Stimulated activated CD4-positive, alpha-beta T cell treated with anti-CD3 and anti-CD28 coated beads, TNF-alpha, amount 100 ng/mL, for 48 hours (primary cell): ENCODE measurements at regions not wholly inside any gene's neighbourhood (a gene's known extent, or its start where the extent isn't known, plus 50 kb on each side); places are given as distances from the start of the nearest gene placed in this dataset.
"Not testable (repeated sequence)": the region's sequence is repeated elsewhere in the genome, so short reads cannot be mapped to it uniquely, and the experiment has no call there.

Experiments
- DNase-seq, 3 donors: peaks; one replicate each; pipeline ENCODE4 v3.0.0-alpha.2; 2020; ENCODE audit warnings: low read depth in 3 of 3

- DNase-seq = no peak
Measured at GRCh38 chr11:129637473-129637872, 178.2 kb upstream of the TMEM45B start.

- DNase-seq = no peak
Measured at GRCh38 chr11:129637983-129638776, 177.5 kb upstream of the TMEM45B start.

DNA sequence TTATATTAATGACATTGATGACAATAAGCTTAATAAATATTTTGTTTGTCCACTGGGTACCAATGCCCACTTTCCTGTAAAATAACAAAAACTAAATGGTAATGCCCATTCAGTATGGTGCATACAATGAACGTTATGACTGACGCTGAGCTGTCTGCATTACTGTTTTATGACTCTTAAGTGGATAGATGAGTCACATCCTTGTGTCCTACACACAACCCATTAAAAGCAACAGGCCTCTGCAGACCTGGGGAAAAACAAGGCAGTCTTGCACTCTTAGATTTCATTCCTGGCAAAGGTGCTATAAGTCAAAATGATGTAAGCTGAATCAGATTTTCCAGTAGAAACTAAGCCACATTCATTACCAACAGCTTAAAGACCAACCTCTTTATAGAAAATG lies 176.3 kb upstream of the TMEM45B start:
- DNase-seq = peak in 2 of 3 donors; percentile 25 to 53

GRCh38 chr11:129640671-129641070 lies 175.0 kb upstream of the TMEM45B start:
- DNase-seq = no peak

DNA sequence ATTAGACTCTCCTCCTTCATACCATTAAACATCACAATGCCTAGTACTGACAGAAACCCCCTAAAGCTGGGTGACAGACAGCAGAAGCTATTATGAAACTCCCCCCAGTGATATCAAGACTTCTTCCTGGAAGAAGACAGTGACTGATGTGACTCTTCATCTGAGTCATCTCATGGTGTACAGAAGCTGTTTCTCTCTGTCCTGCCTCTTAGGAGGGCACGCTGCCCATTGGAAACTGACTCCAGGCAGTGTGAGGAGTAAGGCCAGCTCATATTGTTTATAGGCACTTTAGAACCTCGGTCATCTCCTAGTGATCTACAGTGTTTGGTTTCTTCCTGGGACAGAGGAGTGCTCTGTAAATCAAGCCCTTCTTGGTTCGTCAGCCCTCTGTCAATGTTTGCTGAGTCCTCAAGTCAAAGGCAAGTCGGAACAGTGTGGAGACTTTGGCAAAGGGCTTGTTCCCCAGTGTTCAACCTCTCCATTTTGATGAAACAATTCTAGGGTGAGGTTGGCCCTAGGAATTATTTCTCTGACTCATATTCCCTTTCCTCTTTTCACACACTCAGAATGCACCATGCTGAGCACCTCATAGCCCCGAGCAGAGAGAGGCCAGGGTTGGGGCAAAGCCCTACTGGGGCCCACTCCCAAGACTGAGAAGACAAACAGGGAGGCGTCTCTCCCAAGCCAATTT lies 172.5 kb upstream of the TMEM45B start:
- peak in 2 of 3 donors; percentile 12 to 28 for DNase-seq

GRCh38 chr11:129644326-129644725 lies 171.3 kb upstream of the TMEM45B start:
- no peak for DNase-seq

DNA sequence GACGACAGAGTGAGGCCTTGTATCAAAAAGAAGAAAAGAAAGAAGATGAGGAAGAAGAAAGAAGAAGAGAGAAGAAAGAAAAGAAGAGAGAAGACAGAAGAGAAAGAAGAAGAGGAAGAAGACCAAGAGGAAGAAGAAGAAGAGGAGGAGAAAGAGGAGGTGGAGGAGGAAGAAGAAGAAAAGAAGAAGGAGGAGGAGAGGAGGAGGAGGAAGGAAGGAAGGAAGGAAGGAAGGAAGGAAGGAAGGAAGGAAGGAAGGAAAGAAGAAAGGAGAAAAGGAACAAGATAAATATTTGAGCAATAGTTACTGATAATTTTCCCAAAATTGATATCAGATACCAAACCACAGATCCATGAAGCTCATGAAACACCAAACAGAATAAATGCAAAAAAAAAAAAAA lies 169.7 kb upstream of the TMEM45B start:
- no peak for DNase-seq

GRCh38 chr11:129650044-129650443 lies 165.6 kb upstream of the TMEM45B start:
- not testable (repeated sequence) for DNase-seq

DNA sequence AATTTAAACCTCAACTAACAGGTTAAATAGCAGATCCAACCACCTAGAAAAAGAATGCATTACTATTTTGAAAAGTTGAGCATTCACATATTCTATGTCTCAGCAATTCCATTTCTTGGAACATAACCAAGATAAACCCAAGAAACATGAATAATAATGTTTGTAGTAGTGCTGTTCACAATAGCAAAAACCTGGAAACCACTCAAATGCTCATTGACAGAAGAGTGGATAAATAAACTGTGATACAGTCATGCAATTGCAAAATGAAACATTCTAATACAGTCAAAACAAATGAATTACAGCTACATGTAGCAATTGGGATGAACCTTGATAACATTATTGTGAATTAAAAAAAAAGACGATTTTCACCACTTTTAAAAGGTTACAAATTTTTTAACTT lies 162.8 kb upstream of the TMEM45B start:
- no peak for DNase-seq

DNA sequence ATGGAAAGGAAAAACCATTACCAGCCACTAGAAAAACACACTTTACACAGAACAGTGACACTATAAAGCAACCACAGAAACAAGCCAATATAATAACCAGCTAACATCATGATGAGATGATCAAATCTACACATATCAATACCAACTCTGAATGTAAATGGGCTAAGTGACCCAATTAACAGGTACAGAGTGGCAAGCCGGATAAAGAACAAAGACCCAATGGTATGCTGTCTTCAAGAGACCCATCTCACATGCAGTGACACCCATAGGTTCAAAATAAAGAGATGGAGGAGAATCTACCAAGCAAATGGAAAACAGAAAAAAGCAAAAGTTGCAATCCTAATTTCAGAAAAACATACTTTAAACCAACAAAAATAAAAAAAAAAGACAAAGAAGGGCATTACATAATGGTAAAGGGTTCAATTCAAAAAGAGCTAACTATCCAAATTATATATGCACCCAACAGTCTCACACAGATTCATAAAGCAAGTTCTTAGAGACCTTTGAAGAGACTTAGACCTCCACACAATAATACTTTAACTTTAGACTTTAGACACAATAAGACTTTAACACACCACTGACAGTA lies 160.3 kb upstream of the TMEM45B start:
- no peak for DNase-seq

DNA sequence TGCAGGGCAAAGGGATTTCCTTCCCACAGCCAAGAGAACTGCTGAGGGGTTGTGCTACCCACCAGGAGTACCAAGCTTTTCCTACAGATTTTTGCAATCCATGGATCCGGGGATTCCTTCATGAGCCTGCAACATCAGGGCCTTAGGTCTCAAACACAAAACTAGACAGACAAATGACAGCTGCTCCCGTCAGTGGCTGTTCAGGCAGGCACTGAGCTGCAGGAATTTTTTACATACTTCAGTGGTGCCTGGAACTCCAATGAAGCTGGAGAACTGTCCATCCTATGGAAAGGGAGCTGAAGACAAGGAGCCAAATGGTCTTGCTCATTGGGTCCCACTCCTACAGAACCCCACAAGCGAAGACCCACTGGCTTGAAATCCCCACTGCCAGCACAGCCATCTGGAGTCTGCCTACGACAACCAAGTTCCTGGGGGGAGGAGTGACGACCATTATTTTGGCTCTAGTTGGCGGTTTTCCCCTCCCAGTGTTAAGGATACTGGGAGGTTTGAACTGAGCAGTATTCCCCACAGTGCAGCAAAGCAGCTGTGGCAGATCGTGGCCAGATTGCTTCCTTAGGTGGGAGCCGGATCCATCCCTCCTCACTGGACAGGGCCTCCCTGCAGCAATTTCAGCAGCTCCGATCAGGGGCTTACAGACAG lies 157.7 kb upstream of the TMEM45B start:
- no peak for DNase-seq

DNA sequence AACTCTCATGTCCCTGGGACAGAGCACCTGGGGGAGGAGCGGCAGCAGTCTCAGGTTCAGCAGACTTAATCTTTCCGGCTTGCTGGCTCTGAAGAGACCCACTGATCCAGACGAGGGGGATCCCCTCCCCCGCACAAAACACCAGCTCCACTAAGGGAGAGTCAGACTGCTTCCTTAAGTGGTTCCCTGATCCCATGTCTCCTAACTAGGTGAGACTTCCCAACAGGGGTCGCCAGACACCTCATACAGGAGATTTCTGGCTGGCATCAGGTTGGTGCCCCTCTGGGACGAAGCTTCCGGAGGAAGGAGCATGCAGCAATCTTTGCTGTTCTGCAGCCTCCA lies 157.2 kb upstream of the TMEM45B start:
- DNase-seq = no peak

DNA sequence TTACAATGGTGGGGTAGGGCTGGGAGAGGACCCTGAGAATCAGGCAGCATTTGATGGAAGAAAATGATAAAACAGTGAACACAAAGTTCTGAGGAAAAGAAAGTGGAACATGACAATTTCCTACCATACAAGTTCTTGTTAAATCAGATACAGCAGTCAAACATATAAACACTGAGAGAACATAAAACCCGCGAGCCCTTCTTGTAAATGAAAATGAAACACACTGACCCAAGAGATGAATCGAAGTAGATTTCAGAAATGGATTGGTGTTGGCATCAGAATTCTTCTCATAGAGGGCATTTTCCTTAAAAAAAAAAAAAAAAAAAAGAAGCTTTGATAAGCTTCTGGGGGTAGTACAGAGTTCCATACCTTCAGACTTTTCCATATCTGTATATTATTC lies 134.7 kb upstream of the TMEM45B start:
- no peak for DNase-seq

GRCh38 chr11:129681344-129682114 lies 134.1 kb upstream of the TMEM45B start:
- no peak for DNase-seq

- no peak for DNase-seq
Measured at GRCh38 chr11:129686269-129686668, 129.4 kb upstream of the TMEM45B start.

GRCh38 chr11:129691142-129691541 lies 124.5 kb upstream of the TMEM45B start:
- no peak for DNase-seq

DNA sequence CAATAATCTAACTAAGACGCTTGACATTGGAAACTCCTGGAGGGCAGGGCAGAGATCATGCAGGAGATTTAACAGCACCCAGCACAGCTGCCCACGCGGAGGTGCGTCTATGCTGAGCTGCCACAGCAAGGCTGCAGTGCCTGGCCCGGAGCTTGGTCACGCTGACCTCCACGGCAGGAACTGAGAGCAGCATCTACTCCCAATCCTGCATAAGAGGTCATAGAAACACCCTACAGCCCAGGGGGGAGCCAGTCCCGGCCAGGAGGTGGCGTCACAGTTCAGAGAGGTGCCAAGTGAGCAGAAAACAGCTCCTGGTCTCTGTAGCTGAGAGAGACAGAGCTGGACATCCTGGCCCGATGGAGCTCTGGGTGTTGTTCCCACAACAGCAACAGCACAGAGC lies 121.1 kb upstream of the TMEM45B start:
- DNase-seq = no peak

DNA sequence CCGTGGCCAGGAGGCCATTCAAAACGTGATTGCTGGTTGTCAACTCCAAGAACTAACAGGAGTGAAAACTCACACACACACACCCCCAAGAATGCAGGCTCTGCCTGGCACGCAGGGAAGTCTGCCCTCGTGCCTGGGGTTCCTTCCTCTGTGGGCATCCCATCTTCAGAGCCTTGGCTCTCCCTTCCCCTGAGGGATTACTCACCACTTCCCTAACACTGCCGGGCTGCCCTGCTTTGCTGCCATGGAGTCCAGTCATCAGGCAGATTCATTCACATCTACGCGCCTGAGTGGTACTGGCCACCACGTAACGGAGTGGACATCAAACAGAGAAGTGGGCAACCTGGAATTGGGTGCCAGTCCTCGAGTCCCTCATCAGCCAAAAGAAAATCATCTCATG lies 120.7 kb upstream of the TMEM45B start:
- no peak for DNase-seq

DNA sequence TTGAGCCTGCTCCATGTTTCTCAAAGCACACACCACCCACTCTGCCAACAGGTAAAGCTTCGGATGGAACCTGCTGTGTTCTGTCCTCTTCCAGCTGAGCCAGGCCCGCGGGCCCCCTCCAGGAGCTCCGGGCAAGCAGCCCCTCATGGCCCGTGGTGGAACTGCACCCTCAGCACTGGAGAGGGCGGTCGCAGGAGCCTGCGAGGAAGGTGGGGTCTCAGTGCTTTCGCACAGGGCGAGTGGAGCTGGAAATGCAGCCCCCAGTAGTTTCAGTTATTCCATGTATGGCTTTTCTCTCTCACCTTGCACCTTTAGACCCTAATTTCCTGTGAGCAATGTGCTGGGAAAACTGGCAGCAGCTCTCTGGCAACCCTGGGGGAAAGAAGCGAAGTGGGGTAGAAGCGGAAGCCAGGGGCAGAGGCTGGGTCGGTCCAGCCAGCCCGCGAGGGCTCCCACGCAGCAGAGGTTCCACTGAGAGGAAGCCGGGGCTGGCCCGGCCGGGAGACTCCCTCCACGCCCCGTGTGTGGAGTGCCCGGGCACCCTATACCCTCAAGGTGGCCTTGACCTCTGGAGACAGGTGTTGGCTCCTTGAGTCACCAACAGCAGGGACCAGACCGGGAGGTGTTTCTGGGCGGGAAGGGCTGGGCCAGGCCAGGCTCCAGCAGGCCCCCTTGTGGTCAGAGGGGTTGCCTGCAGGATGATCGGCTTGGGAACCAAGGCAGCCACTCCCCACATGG lies 119.9 kb upstream of the TMEM45B start:
- DNase-seq = peak; percentile 52 to 59 (median 55)

DNA sequence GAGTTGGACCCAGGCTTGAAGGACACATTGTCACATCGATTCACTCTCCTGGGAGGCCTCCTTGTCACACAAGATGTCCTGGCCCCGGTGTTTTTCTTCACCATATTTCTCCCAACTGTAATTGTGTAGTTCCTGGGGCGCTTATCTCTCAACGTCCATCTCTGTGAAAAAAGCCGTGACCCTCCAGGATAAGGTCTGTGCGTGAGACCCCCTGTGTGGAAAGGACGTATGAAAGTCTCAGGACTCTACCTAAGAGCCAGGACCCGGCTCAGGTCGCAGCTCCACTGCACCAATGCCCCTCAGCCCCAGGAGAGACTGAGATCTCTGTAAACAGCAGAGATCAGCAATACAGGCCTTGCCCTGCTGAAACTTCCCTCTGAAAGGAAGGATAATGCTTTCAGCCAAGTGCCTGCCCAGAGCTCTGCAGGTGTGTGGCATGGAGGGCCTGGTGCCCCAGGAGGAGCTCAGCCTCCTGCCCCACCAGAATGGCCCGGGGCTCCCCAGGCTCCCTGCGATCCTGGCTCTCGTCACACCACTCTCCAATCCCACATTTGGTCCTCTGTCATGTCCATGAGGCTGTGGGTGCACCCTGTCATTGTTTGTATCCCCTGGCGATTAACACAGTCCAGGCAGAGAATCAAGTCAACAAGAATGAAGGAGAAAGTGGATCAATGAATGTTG lies 119.2 kb upstream of the TMEM45B start:
- no peak for DNase-seq

GRCh38 chr11:129698212-129698611 lies 117.4 kb upstream of the TMEM45B start:
- DNase-seq = no peak
